GM12872 (cell line): ENCODE measurements at regions not wholly inside any gene's neighbourhood (a gene's known extent, or its start where the extent isn't known, plus 50 kb on each side); places are given as distances from the start of the nearest gene placed in this dataset.

Source experiments
- CTCF ChIP-seq: IDR thresholded peaks from 3 replicates; pipeline ENCODE4 v1.5.1; 2011; ENCODE audit warnings: low read depth, mild to moderate bottlenecking, low read length, moderate library complexity; ENCODE audit not compliant: insufficient read depth

- TF ChIP-seq CTCF: no peak
Measured at GRCh38 chr2:105609746-105610402, 134.8 kb upstream of the NCK2 start.

- TF ChIP-seq CTCF: no peak
Measured at GRCh38 chr2:105607920-105608504, 136.7 kb upstream of the NCK2 start.

DNA sequence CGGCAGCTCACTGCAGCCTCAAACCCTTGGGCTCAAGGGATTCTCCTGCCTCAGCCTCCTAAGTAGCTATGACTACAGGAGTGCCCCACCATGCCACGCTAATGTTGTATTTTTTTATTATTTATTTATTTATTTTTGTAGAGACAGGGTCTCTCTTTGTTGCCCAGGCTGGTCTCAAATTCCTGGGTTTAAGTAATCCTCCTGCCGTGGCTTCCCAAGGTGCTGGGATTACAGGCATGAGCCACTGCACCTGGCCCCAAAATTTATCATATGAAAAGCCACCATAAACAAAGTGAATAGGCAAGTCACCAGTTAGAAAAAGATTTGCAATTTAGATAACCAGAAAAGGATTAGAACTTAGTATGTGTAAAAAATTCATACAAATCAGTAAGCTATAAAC lies 138.6 kb upstream of the NCK2 start:
- TF ChIP-seq CTCF: no peak

GRCh38 chr2:105604938-105605337 lies 139.8 kb upstream of the NCK2 start:
- no peak for TF ChIP-seq CTCF

GRCh38 chr2:105600949-105601794 lies 143.5 kb upstream of the NCK2 start:
- TF ChIP-seq CTCF: no peak

DNA sequence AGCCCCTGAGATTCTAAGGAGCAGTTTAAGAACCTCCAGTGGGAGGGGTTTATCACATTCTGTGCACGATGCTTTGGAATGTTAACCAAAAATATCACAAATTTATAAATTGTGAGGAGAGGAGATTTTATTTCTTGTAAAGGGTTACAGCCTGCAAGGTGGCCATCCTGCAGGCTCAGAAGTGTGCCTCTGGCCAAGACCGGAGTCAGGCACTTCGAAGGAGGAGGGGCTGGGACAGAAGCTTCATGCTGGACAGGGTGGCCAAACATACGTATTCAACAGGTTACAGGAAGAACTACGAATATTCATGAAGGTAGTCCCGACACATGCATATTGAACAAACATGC lies 144.1 kb upstream of the NCK2 start:
- no peak for TF ChIP-seq CTCF

DNA sequence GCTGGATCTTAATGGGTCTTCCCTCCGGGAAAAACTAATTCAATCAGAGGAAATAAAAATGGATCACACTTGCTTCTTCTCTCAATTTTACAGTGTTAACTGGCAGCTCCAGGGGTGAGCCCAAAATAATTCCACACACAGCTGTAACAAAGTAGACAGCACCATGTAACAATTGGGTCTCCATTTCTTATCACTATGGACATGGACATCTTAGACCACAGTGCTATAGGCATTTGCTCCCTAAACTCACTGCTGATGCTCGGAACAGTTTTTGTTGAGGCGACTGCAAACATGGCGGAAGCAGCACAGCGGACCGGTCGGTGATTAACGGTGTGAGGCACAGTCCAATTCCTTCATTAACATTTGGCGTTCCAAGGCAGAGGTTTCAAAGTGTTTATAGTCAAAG lies 144.7 kb upstream of the NCK2 start:
- no peak for TF ChIP-seq CTCF
